SK-N-SH (cell line): ENCODE measurements at regions not wholly inside any gene's neighbourhood (a gene's known extent, or its start where the extent isn't known, plus 50 kb on each side); places are given as distances from the start of the nearest gene placed in this dataset.

Experiments used
- CTCF ChIA-PET: fragments of 300-600, 350-600 bp; formaldehyde crosslinking; extraction: SDS; loops from one replicate; lab custom pipeline; 2021; lab: Yijun Ruan, JAX
- POLR2A ChIA-PET: fragments of 350-600 bp; sonication (Branson Sonifier 250); formaldehyde crosslinking; extraction: SDS; loops from one replicate; lab custom pipeline; 2020; ENCODE audit warnings: antibody characterized with exemption, inconsistent platforms; lab: Yijun Ruan, JAX
- DNase-seq: peaks from one replicate; pipeline ENCODE4 v3.0.0; 2012
- H2AFZ ChIP-seq: fragments of 200-600 bp; sonication (generic); 2 replicates; pipeline ENCODE4 v1.8.1; 2016; ENCODE audit warnings: antibody characterized with exemption, mild to moderate bottlenecking, low read depth
- H3F3A ChIP-seq: fragments of 200-600 bp; sonication (generic); replicated peaks from 2 replicates; pipeline ENCODE3; 2016; ENCODE audit warnings: antibody characterized with exemption, mild to moderate bottlenecking; ENCODE audit not compliant: insufficient read depth
- H3K27ac ChIP-seq, 2 experiments: fragments of 200-500 bp in 1 of 2; fragments of 200-600 bp in 1 of 2; sonication (Bioruptor generic) in 1 of 2; sonication (generic), shearing (Covaris generic) in 1 of 2; 2 replicates each; pipeline versions ENCODE4 v1.5.1 to v1.6.1; 2014 to 2016; ENCODE audit warnings: low read depth in 2 of 2, inconsistent platforms in 1 of 2, low read length in 1 of 2, mild to moderate bottlenecking in 1 of 2, mixed read lengths in 1 of 2
- H3K27me3 ChIP-seq: fragments of 200-600 bp; sonication (generic), shearing (Covaris generic); 2 replicates; pipeline ENCODE4 v1.6.1; 2016; ENCODE audit warnings: mixed run types; ENCODE audit not compliant: insufficient read depth
- H3K36me3 ChIP-seq, 2 experiments: fragments of 200-500 bp in 1 of 2; fragments of 200-600 bp in 1 of 2; sonication (Bioruptor generic) in 1 of 2; sonication (generic) in 1 of 2; replicated peaks in 1 of 2; 2 replicates each; pipeline versions ENCODE3 to v1.5.1; 2014 to 2016; ENCODE audit warnings: low read length in 1 of 2, mild to moderate bottlenecking in 1 of 2; ENCODE audit not compliant: insufficient read depth in 2 of 2, control insufficient read depth in 1 of 2
- H3K4me1 ChIP-seq, 2 experiments: fragments of 200-500 bp in 1 of 2; fragments of 200-600 bp in 1 of 2; sonication (Bioruptor generic) in 1 of 2; sonication (generic), shearing (Covaris generic) in 1 of 2; 2 replicates each; pipeline versions ENCODE4 v1.5.1 to v1.6.1; 2014 to 2016; ENCODE audit warnings: low read depth in 1 of 2, low read length in 1 of 2, mixed run types in 1 of 2; ENCODE audit not compliant: insufficient read depth in 2 of 2, control insufficient read depth in 1 of 2
- H3K4me2 ChIP-seq: fragments of 200-600 bp; sonication (generic), shearing (Covaris generic); 2 replicates; pipeline ENCODE4 v1.6.1; 2017; ENCODE audit warnings: mixed run types
- H3K4me3 ChIP-seq, 2 experiments: fragments of 200-500 bp in 1 of 2; fragments of 200-600 bp in 1 of 2; sonication (Bioruptor generic) in 1 of 2; sonication (generic), shearing (Covaris generic) in 1 of 2; 2 replicates each; pipeline versions ENCODE4 v1.5.1 to v1.8.1; 2014 to 2016; ENCODE audit warnings: low read depth in 2 of 2, inconsistent platforms in 1 of 2, low read length in 1 of 2, mild to moderate bottlenecking in 1 of 2, mixed read lengths in 1 of 2, moderate library complexity in 1 of 2
- H3K79me2 ChIP-seq: fragments of 200-600 bp; sonication (generic); 2 replicates; pipeline ENCODE4 v1.8.1; 2017; ENCODE audit warnings: mild to moderate bottlenecking; ENCODE audit not compliant: insufficient read depth
- H3K9ac ChIP-seq: fragments of 200-600 bp; sonication (generic); 2 replicates; pipeline ENCODE4 v1.6.1; 2017; ENCODE audit warnings: mixed run types
- H3K9me2 ChIP-seq: fragments of 200-600 bp; sonication (generic); 2 replicates; pipeline ENCODE4 v1.6.1; 2017; ENCODE audit warnings: mixed run types
- H3K9me3 ChIP-seq: fragments of 200-600 bp; sonication (generic); 2 replicates; pipeline ENCODE4 v1.6.1; 2017; ENCODE audit warnings: mixed run types, mild to moderate bottlenecking, moderate library complexity
- H4K20me1 ChIP-seq: fragments of 200-600 bp; sonication (generic); 2 replicates; pipeline ENCODE4 v1.6.1; 2017; ENCODE audit warnings: mild to moderate bottlenecking, mixed run types; ENCODE audit not compliant: insufficient read depth
- ELF1 ChIP-seq: IDR thresholded peaks from 2 replicates; pipeline ENCODE4 v1.4.0; 2012
- EP300 ChIP-seq, 2 experiments: IDR thresholded peaks; 2 replicates each; pipeline versions ENCODE4 v1.4.0 to v1.6.1; 2012; ENCODE audit warnings: borderline replicate concordance in 1 of 2, low read depth in 1 of 2, low read length in 1 of 2
- EZH2phosphoT487 ChIP-seq: fragments of 200-600 bp; sonication (generic); IDR thresholded peaks from 2 replicates; pipeline ENCODE4 v1.6.1; 2017; ENCODE audit warnings: low read depth, mixed run types, mild to moderate bottlenecking, antibody characterized with exemption, moderate library complexity, borderline replicate concordance
- FOSL2 ChIP-seq: IDR thresholded peaks from 2 replicates; pipeline ENCODE4 v1.4.0; 2012; ENCODE audit warnings: low read depth, mild to moderate bottlenecking, moderate library complexity, borderline replicate concordance
- FOXJ3 ChIP-seq: sonication (generic); formaldehyde crosslinking; IDR thresholded peaks from 2 replicates; pipeline ENCODE4 v1.5.1; 2020; ENCODE audit warnings: mild to moderate bottlenecking, missing genetic modification reagents
- GABPA ChIP-seq: IDR thresholded peaks from 2 replicates; pipeline ENCODE4 v1.4.0; 2012; ENCODE audit warnings: low read depth, mild to moderate bottlenecking
- GATA2 ChIP-seq: sonication (generic); formaldehyde crosslinking; IDR thresholded peaks from 2 replicates; pipeline ENCODE4 v1.5.0; 2020; ENCODE audit warnings: mild to moderate bottlenecking, missing genetic modification reagents
- JUND ChIP-seq: IDR thresholded peaks from 2 replicates; pipeline ENCODE4 v1.4.0; 2012
- MEF2A ChIP-seq: IDR thresholded peaks from 2 replicates; pipeline ENCODE4 v1.4.0; 2012; ENCODE audit warnings: low read depth, borderline replicate concordance
- MXI1 ChIP-seq: IDR thresholded peaks from 2 replicates; pipeline ENCODE4 v1.6.1; 2012; ENCODE audit warnings: mild to moderate bottlenecking, low read depth, low read length, improper control_type of control experiment
- NFIC ChIP-seq: IDR thresholded peaks from 2 replicates; pipeline ENCODE4 v1.4.0; 2012; ENCODE audit warnings: borderline replicate concordance
- NRF1 ChIP-seq: IDR thresholded peaks from 2 replicates; pipeline ENCODE4 v1.6.1; 2012; ENCODE audit warnings: low read depth, mild to moderate bottlenecking, low read length
- POLR2AphosphoS5 ChIP-seq: IDR thresholded peaks from 2 replicates; pipeline ENCODE4 v1.6.1; 2012; ENCODE audit warnings: low read depth, low read length
- RAD21 ChIP-seq: IDR thresholded peaks from 2 replicates; pipeline ENCODE4 v1.6.1; 2012; ENCODE audit warnings: mild to moderate bottlenecking, low read length
- RCOR1 ChIP-seq: fragments of 150-350 bp; IDR thresholded peaks from 2 replicates; pipeline ENCODE4 v1.6.1; 2017; ENCODE audit warnings: antibody characterized with exemption, low read length
- RXRA ChIP-seq: IDR thresholded peaks from 2 replicates; pipeline ENCODE4 v1.4.0; 2012; ENCODE audit warnings: low read depth, mild to moderate bottlenecking, borderline replicate concordance
- SIN3A ChIP-seq: IDR thresholded peaks from 2 replicates; pipeline ENCODE4 v1.6.1; 2012; ENCODE audit warnings: low read depth, mild to moderate bottlenecking, low read length, moderate library complexity, borderline replicate concordance
- SMC3 ChIP-seq: IDR thresholded peaks from 2 replicates; pipeline ENCODE4 v1.6.1; 2012; ENCODE audit warnings: low read depth, low read length, improper control_type of control experiment
- TAF1 ChIP-seq: IDR thresholded peaks from 2 replicates; pipeline ENCODE4 v1.6.1; 2012; ENCODE audit warnings: low read depth, mild to moderate bottlenecking, low read length, moderate library complexity, borderline replicate concordance
- TCF12 ChIP-seq: IDR thresholded peaks from 2 replicates; pipeline ENCODE4 v1.4.0; 2012
- TEAD4 ChIP-seq: IDR thresholded peaks from 2 replicates; pipeline ENCODE4 v1.4.0; 2012; ENCODE audit warnings: mild to moderate bottlenecking, borderline replicate concordance; ENCODE audit not compliant: insufficient read depth
- YY1 ChIP-seq: IDR thresholded peaks from 2 replicates; pipeline ENCODE4 v1.4.0; 2012; ENCODE audit warnings: low read depth, mild to moderate bottlenecking
- WGBS: methylation state at CpG from one replicate; pipeline ENCODE4 v1.1.6; 2017; ENCODE audit warnings: low lambda C conversion rate; 5-methylcytosine and 5-hydroxymethylcytosine counted together
- TF ChIP-seq, protein P1 (sequence below): IDR thresholded peaks from 2 replicates; pipeline ENCODE4 v1.4.0; 2012; ENCODE audit warnings: low read depth, borderline replicate concordance
- TF ChIP-seq, protein P2 (sequence below): IDR thresholded peaks from 2 replicates; pipeline ENCODE4 v1.4.0; 2012; ENCODE audit warnings: low read depth, borderline replicate concordance
- TF ChIP-seq, protein P3 (sequence below): IDR thresholded peaks from 2 replicates; pipeline ENCODE4 v1.6.1; 2012; ENCODE audit warnings: mild to moderate bottlenecking, low read depth, low read length, moderate library complexity

DNA sequence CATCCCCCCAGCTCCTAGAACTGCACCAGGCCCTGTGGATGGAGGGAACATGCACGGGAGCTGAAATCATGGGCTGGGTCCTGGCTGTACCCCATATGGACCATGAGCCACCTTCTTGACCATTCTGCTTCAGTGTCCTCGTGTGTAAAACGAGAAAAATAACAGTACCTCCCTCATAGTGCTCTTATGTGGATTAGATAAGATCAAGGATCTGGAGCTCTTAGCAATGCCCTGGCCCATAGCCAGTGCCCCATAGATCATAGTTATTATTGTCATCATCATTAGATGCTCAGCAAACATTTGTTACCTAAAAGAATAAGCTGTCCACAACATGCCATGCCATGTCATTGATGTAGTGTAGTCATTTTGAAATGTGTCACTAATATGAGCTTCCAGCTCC, 71.3 kb downstream of the SYNE3 start (continued):
- TF ChIP-seq EP300 (IDR thresholded peaks at IDR 0.05; ENCODE audit: borderline replicate concordance in 1 of 2, low read depth in 1 of 2, low read length in 1 of 2), result no peak
- 0 out of 2 replicates have a peak, but pooled peaks have one; percentile 20 for TF ChIP-seq TCF12
- no peak for TF ChIP-seq YY1
- peak; percentile 43; the same call in 1 of the 2 replicates for TF ChIP-seq NFIC
- TF ChIP-seq MEF2A, result no peak
- no peak for TF ChIP-seq TEAD4
- TF ChIP-seq JUND, result no peak
- TF ChIP-seq RAD21, result no peak
- no peak for TF ChIP-seq RCOR1
- peak; percentile 20; the same call in 1 of the 2 replicates for TF ChIP-seq GATA2 (CRISPR knock-in tag)
- TF ChIP-seq MXI1, result no peak
- TF ChIP-seq SMC3, result no peak

DNA sequence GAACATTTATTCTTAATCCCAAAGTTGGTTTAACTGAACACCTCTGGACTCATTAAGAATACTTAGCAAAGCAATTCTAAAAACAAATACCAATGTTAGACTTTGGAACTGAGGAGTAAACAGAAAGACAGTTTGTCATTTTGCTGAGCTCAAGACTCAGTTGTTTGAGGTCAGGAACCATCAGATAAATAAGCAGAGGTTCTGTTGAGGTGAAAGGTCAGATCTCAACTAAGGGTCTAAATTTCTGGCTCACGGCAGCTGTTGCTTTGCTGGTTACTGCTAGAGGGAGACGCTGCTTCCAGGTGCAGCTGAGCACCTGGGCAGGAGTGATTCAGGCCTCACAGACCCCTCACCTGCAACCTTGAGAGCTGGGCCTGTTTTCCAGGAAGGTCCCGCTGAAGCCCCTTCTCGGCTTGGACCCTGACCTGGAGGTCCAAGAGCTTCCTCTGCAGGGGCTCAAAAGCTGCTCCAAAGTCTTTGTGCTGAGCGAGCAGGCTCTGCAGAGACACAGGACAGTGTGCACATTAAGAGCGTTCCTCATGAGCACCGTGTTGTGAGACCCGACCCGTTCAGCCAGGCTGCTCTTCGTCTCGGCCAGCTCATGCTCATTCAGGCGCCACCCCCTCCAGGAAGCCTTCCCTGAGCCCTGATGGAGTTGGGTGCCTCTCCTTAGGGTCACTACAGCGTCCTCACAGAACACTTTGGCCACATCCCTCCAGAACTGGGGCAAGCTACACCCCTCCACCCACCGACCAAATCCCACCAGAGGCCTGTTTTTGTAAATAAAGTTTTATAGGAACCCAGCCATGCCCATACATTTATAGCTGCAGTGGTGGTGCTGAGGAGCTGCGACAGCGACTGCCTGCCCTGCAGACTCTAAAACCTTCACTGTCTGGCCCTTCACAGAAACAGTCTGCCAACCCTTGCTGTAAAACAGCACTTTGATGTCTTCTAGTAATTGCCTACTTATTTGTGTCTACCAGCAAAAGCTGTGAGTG, 72.0 kb downstream of the SYNE3 start:
- DNase-seq, result no peak
- Histone ChIP-seq H3K4me2 (no peak overlapping the region), H3K27ac (no peak overlapping the region; a peak in 1 of 4 replicates), H3K79me2 (no peaks in the 10 kb centered on the region), H3K27me3 (no peaks in the 10 kb centered on the region), H3K4me3 (no peak overlapping the region), H3K9me2 (no peaks in the 10 kb centered on the region), H3K9me3 (no peaks in the 10 kb centered on the region), H4K20me1 (no peaks in the 10 kb centered on the region), H2AFZ (no peak overlapping the region), H3F3A (peaks cover 8% of the 10 kb centered on the region), H3K36me3 (no peaks in the 10 kb centered on the region), H3K4me1 (peaks cover 4 to 45% of the 10 kb centered on the region in 2 experiments; a peak in 3 of 4 replicates), H3K9ac (no peak overlapping the region)
- WGBS, result 91% methylated on average over 15 of the region's 16 CpGs
- CTCF ChIA-PET, result interaction anchor here (0.9 to 10.5 kb wide), 8 partner anchors 8 to 86 kb away, joined by 3 to 254 read pairs (median 10); partner anchors contain the start of genes GLRX5 and SYNE3
- POLR2A ChIA-PET, result no interaction called here
- no peak for TF ChIP-seq MXI1
- TF ChIP-seq FOSL2, result no peak
- no peak for TF ChIP-seq SIN3A
- TF ChIP-seq EZH2phosphoT487, result no peak
- TF ChIP-seq TCF12, result no peak
- TF ChIP-seq RCOR1, result no peak
- TF ChIP-seq TEAD4, result no peak
- TF ChIP-seq, protein P1, sequence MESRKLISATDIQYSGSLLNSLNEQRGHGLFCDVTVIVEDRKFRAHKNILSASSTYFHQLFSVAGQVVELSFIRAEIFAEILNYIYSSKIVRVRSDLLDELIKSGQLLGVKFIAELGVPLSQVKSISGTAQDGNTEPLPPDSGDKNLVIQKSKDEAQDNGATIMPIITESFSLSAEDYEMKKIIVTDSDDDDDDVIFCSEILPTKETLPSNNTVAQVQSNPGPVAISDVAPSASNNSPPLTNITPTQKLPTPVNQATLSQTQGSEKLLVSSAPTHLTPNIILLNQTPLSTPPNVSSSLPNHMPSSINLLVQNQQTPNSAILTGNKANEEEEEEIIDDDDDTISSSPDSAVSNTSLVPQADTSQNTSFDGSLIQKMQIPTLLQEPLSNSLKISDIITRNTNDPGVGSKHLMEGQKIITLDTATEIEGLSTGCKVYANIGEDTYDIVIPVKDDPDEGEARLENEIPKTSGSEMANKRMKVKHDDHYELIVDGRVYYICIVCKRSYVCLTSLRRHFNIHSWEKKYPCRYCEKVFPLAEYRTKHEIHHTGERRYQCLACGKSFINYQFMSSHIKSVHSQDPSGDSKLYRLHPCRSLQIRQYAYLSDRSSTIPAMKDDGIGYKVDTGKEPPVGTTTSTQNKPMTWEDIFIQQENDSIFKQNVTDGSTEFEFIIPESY, result no peak
- TF ChIP-seq GABPA, result no peak
- TF ChIP-seq TAF1, result no peak
- no peak for TF ChIP-seq FOXJ3 (CRISPR knock-in tag)
- no peak for TF ChIP-seq ELF1
- TF ChIP-seq SMC3, result no peak
- TF ChIP-seq, protein P2, sequence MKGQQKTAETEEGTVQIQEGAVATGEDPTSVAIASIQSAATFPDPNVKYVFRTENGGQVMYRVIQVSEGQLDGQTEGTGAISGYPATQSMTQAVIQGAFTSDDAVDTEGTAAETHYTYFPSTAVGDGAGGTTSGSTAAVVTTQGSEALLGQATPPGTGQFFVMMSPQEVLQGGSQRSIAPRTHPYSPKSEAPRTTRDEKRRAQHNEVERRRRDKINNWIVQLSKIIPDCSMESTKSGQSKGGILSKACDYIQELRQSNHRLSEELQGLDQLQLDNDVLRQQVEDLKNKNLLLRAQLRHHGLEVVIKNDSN, result no peak
- no peak for TF ChIP-seq RAD21
- no peak for TF ChIP-seq NRF1
- no peak for TF ChIP-seq RXRA
- TF ChIP-seq, protein P3, sequence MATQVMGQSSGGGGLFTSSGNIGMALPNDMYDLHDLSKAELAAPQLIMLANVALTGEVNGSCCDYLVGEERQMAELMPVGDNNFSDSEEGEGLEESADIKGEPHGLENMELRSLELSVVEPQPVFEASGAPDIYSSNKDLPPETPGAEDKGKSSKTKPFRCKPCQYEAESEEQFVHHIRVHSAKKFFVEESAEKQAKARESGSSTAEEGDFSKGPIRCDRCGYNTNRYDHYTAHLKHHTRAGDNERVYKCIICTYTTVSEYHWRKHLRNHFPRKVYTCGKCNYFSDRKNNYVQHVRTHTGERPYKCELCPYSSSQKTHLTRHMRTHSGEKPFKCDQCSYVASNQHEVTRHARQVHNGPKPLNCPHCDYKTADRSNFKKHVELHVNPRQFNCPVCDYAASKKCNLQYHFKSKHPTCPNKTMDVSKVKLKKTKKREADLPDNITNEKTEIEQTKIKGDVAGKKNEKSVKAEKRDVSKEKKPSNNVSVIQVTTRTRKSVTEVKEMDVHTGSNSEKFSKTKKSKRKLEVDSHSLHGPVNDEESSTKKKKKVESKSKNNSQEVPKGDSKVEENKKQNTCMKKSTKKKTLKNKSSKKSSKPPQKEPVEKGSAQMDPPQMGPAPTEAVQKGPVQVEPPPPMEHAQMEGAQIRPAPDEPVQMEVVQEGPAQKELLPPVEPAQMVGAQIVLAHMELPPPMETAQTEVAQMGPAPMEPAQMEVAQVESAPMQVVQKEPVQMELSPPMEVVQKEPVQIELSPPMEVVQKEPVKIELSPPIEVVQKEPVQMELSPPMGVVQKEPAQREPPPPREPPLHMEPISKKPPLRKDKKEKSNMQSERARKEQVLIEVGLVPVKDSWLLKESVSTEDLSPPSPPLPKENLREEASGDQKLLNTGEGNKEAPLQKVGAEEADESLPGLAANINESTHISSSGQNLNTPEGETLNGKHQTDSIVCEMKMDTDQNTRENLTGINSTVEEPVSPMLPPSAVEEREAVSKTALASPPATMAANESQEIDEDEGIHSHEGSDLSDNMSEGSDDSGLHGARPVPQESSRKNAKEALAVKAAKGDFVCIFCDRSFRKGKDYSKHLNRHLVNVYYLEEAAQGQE, result no peak
- no peak for TF ChIP-seq POLR2AphosphoS5
